DND-41 (cell line): ENCODE measurements at regions not wholly inside any gene's neighbourhood (a gene's known extent, or its start where the extent isn't known, plus 50 kb on each side); places are given as distances from the start of the nearest gene placed in this dataset.
"Not testable (repeated sequence)": the region's sequence is repeated elsewhere in the genome, so short reads cannot be mapped to it uniquely, and the experiment has no call there.

Experiments used
- ATAC-seq: fragments of 200-7000 bp; cut with Tn5 transposase; 3 replicates; pipeline ENCODE4 v1.9.1; 2021; ENCODE audit warnings: low read depth; ENCODE audit not compliant: insufficient read depth
- DNase-seq: peaks from one replicate; pipeline ENCODE4 v3.0.0-alpha.2; 2020
- H2AFZ ChIP-seq: 2 replicates; pipeline ENCODE4 v1.6.0; 2012; ENCODE audit warnings: low read depth, low read length
- H3K27ac ChIP-seq: 2 replicates; pipeline ENCODE4 v1.5.1; 2012; ENCODE audit warnings: low read length, inconsistent platforms
- H3K27me3 ChIP-seq: fragments of 200-600 bp; sonication (generic); 2 replicates; pipeline ENCODE4 v1.6.0; 2012; ENCODE audit warnings: low read length, mild to moderate bottlenecking, inconsistent platforms; ENCODE audit not compliant: insufficient read depth, poor library complexity
- H3K36me3 ChIP-seq: 2 replicates; pipeline ENCODE4 v1.5.1; 2012; ENCODE audit warnings: low read length, inconsistent platforms; ENCODE audit not compliant: insufficient read depth
- H3K4me1 ChIP-seq: 2 replicates; pipeline ENCODE4 v1.5.1; 2012; ENCODE audit warnings: mild to moderate bottlenecking, low read length; ENCODE audit not compliant: insufficient read depth
- H3K4me2 ChIP-seq: 2 replicates; pipeline ENCODE4 v1.6.0; 2012; ENCODE audit warnings: mild to moderate bottlenecking, moderate library complexity, low read length, inconsistent platforms; ENCODE audit not compliant: insufficient read depth
- H3K4me3 ChIP-seq, 2 experiments: fragments of 200-600 bp in 1 of 2; shearing (Covaris generic) in 1 of 2; 2 replicates each; pipeline ENCODE4 v1.5.1; 2012 to 2016; ENCODE audit warnings: inconsistent platforms in 2 of 2, low read length in 2 of 2, mild to moderate bottlenecking in 2 of 2, low read depth in 1 of 2, moderate library complexity in 1 of 2
- H3K79me2 ChIP-seq: 2 replicates; pipeline ENCODE4 v1.6.0; 2012; ENCODE audit warnings: low read length, inconsistent platforms; ENCODE audit not compliant: insufficient read depth
- H3K9ac ChIP-seq: 2 replicates; pipeline ENCODE4 v1.6.0; 2012; ENCODE audit warnings: low read depth, mild to moderate bottlenecking, inconsistent platforms, low read length, moderate library complexity
- H3K9me3 ChIP-seq: 2 replicates; pipeline ENCODE4 v1.5.1; 2012; ENCODE audit warnings: low read length, moderate library complexity, mild to moderate bottlenecking, inconsistent platforms; ENCODE audit not compliant: insufficient read depth, severe bottlenecking
- H4K20me1 ChIP-seq: 2 replicates; pipeline ENCODE4 v1.6.0; 2012; ENCODE audit warnings: low read length; ENCODE audit not compliant: insufficient read depth
- CTCF ChIP-seq: IDR thresholded peaks from 2 replicates; pipeline ENCODE4 v1.5.1; 2012; ENCODE audit warnings: borderline replicate concordance, low read length, moderate library complexity, mild to moderate bottlenecking; ENCODE audit not compliant: poor library complexity, severe bottlenecking; ENCODE audit errors: extremely low read depth
- EZH2 ChIP-seq: IDR thresholded peaks from 3 replicates; pipeline ENCODE4 v1.6.1; 2012; ENCODE audit warnings: borderline replicate concordance, low read depth, mild to moderate bottlenecking, moderate library complexity, low read length, inconsistent platforms; ENCODE audit not compliant: severe bottlenecking

- no peak overlapping the region for H3K4me3 ChIP-seq
- H3K4me2 ChIP-seq: no peak overlapping the region
- no peaks in the 10 kb centered on the region for H3K27me3 ChIP-seq
- H4K20me1 ChIP-seq: no peaks in the 10 kb centered on the region
- no peak for DNase-seq
- no peak overlapping the region for H3K27ac ChIP-seq
- no peaks in the 10 kb centered on the region for H3K79me2 ChIP-seq
- H3K4me1 ChIP-seq: no peaks in the 10 kb centered on the region
- H3K9ac ChIP-seq: no peak overlapping the region
- no peaks in the 10 kb centered on the region for H3K36me3 ChIP-seq
- no peaks in the 10 kb centered on the region for H3K9me3 ChIP-seq
- no peak overlapping the region for H2AFZ ChIP-seq
- TF ChIP-seq EZH2 (no peak), CTCF (no peak)
- ATAC-seq: no peak
These were observed 1394.2 kb upstream of the ATXN8OS start for GRCh38 chr13:68713394-68713793.

- Histone ChIP-seq H3K27ac (no peak overlapping the region), H3K4me1 (no peaks in the 10 kb centered on the region), H3K9ac (no peak overlapping the region), H3K4me3 (no peak overlapping the region), H3K79me2 (no peaks in the 10 kb centered on the region), H3K36me3 (no peaks in the 10 kb centered on the region), H3K27me3 (no peaks in the 10 kb centered on the region), H4K20me1 (no peaks in the 10 kb centered on the region), H2AFZ (no peak overlapping the region), H3K4me2 (no peak overlapping the region), H3K9me3 (no peaks in the 10 kb centered on the region)
- TF ChIP-seq CTCF: no peak
- no peak for TF ChIP-seq EZH2
- ATAC-seq (no peak), DNase-seq (no peak)
These were observed 1399.2 kb upstream of the ATXN8OS start for GRCh38 chr13:68708336-68708908.

- not testable (repeated sequence) for DNase-seq, H4K20me1 ChIP-seq, H2AFZ ChIP-seq, H3K27ac ChIP-seq, ATAC-seq, H3K9me3 ChIP-seq, H3K4me3 ChIP-seq, H3K36me3 ChIP-seq, H3K4me2 ChIP-seq, H3K79me2 ChIP-seq, H3K9ac ChIP-seq, H3K27me3 ChIP-seq, H3K4me1 ChIP-seq
These were observed 1401.6 kb upstream of the ATXN8OS start for GRCh38 chr13:68706044-68706443.

GRCh38 chr13:68697551-68697950 is 1410.1 kb upstream of the ATXN8OS start:
- Histone ChIP-seq H3K4me2 (no peak overlapping the region), H3K9me3 (no peaks in the 10 kb centered on the region), H3K4me3 (no peak overlapping the region), H4K20me1 (no peaks in the 10 kb centered on the region), H3K27ac (no peak overlapping the region), H3K4me1 (no peaks in the 10 kb centered on the region), H3K79me2 (no peaks in the 10 kb centered on the region), H2AFZ (no peak overlapping the region), H3K36me3 (no peaks in the 10 kb centered on the region), H3K9ac (no peak overlapping the region), H3K27me3 (no peaks in the 10 kb centered on the region)
- ATAC-seq (no peak), DNase-seq (no peak)
- no peak for TF ChIP-seq CTCF
- TF ChIP-seq EZH2: no peak
